ENCODE measurements at regions not wholly inside any gene's neighbourhood (a gene's known extent, or its start where the extent isn't known, plus 50 kb on each side); places are given as distances from the start of the nearest gene placed in this dataset.

DNA sequence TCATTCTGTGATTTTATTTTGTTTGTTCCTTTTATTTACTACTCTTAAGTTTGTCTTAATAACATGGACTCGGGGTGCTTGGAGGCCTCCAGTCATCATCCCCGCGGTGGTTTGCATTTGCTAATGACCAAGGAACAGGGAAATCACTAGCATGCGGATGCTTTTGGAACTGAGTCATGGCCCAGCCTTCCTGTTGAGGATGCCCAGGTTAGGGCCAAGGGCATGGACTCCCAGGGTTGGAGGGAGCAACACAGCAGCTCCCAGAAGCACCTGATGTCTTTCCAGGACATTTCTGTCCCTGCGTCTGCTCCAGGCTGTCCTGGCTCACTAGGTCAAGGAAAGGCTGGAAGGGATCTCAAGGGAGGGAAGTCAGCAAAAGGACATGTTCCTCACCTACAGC, 423.7 kb upstream of the TSHZ3 start:
- no peak overlapping the region for H3K4me3 ChIP-seq (ENCODE audit: low read length)
- TF ChIP-seq, protein P1, sequence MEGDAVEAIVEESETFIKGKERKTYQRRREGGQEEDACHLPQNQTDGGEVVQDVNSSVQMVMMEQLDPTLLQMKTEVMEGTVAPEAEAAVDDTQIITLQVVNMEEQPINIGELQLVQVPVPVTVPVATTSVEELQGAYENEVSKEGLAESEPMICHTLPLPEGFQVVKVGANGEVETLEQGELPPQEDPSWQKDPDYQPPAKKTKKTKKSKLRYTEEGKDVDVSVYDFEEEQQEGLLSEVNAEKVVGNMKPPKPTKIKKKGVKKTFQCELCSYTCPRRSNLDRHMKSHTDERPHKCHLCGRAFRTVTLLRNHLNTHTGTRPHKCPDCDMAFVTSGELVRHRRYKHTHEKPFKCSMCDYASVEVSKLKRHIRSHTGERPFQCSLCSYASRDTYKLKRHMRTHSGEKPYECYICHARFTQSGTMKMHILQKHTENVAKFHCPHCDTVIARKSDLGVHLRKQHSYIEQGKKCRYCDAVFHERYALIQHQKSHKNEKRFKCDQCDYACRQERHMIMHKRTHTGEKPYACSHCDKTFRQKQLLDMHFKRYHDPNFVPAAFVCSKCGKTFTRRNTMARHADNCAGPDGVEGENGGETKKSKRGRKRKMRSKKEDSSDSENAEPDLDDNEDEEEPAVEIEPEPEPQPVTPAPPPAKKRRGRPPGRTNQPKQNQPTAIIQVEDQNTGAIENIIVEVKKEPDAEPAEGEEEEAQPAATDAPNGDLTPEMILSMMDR (conservative IDR thresholded peaks at IDR 0.05; ENCODE audit: low read depth, low read length): no peak
- DNase-seq (ENCODE audit: low read depth): no peak

DNA sequence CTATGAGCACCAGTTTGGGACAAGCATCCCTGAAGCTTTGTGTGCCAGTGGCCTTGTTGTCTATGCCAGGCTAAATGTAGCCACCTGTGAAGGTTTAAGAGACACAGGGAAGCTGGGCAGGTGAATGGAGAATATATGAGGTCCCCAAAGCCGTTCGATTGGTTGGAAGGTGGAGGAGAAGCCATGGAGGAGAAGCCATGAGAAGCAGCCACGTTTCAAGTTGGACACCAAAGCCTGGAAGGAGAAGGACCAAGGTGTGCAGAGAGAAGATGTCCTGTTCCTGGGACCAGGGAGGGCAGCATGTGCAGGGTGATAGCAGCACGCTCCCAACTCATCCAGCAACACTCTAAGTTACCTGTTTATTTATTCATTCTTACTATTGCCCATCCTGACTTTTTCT, 432.3 kb upstream of the TSHZ3 start:
- no peak overlapping the region for H3K4me3 ChIP-seq (ENCODE audit: low read length)
- no peak for DNase-seq (ENCODE audit: low read depth)
- TF ChIP-seq, protein P1 (conservative IDR thresholded peaks at IDR 0.05; ENCODE audit: low read depth, low read length): no peak

DNA sequence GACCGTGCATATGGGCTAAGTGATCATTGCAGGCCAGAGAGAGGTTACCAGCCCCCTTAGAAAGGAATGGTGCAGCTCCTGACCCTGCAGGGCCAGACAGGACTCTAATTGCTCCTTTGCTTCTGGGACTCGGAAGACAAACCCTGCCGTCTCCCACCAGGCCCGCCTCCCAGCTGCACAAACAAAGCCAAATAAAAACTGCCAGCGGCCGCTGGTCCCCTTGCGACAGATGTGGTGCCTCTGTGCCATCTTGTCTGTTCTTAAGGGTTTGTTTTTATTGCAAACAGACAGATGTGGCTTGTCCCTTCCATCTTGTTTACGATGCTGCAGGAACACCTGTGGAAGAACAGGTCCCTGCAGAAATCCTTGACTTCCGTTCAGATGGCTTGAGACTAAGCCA, 434.4 kb upstream of the TSHZ3 start:
- no peak overlapping the region for H3K4me3 ChIP-seq (ENCODE audit: low read length)
- TF ChIP-seq, protein P1 (conservative IDR thresholded peaks at IDR 0.05; ENCODE audit: low read depth, low read length): no peak
- no peak for DNase-seq (ENCODE audit: low read depth)

- TF ChIP-seq, protein P1 (conservative IDR thresholded peaks at IDR 0.05; ENCODE audit: low read depth, low read length): no peak
- no peak overlapping the region for H3K4me3 ChIP-seq (ENCODE audit: low read length)
- DNase-seq (ENCODE audit: low read depth): no peak
Measured at GRCh38 chr19:31784671-31785101, 435.4 kb upstream of the TSHZ3 start.

DNA sequence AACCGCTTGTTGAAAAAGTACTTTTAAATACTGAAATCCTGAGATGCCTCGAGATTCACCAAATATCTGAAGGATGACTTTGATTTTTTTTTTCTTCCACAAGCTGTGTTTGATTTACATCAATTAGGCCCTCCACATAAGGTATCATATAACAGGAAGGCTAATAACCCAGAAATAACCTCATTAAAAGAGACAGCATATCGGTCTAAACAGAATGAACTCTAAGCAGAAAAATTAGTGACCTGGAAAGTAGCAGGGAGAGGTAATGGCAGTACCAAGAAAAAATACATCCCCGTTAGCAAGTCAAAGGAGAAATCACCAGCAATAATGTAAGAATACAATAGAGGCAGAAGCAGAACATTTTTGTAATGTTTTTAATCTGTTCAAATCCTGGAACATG, 452.4 kb upstream of the TSHZ3 start:
- H3K4me3 ChIP-seq (ENCODE audit: low read length): no peak overlapping the region
- no peak for DNase-seq (ENCODE audit: low read depth)
- TF ChIP-seq, protein P1 (conservative IDR thresholded peaks at IDR 0.05; ENCODE audit: low read depth, low read length): no peak

- no peak overlapping the region for H3K4me3 ChIP-seq (ENCODE audit: low read length)
- DNase-seq (ENCODE audit: low read depth): no peak
- TF ChIP-seq, protein P1 (conservative IDR thresholded peaks at IDR 0.05; ENCODE audit: low read depth, low read length): no peak
Measured at GRCh38 chr19:31803835-31804446, 454.7 kb upstream of the TSHZ3 start.

GRCh38 chr19:31804668-31805067, 455.4 kb upstream of the TSHZ3 start:
- TF ChIP-seq, protein P1 (conservative IDR thresholded peaks at IDR 0.05; ENCODE audit: low read depth, low read length): no peak
- no peak for DNase-seq (ENCODE audit: low read depth)
- H3K4me3 ChIP-seq (ENCODE audit: low read length): no peak overlapping the region
